GM13976 (cell line): ENCODE measurements at regions not wholly inside any gene's neighbourhood (a gene's known extent, or its start where the extent isn't known, plus 50 kb on each side); places are given as distances from the start of the nearest gene placed in this dataset.
"Not testable (repeated sequence)": the region's sequence is repeated elsewhere in the genome, so short reads cannot be mapped to it uniquely, and the experiment has no call there.

Experiments used
- DNase-seq: peaks from one replicate; pipeline ENCODE4 v3.0.0; 2012; ENCODE audit warnings: low spot score
- in situ Hi-C: fragments of 300-500 bp; cut with MboI; formaldehyde crosslinking; loops from one replicate; pipeline ENCODE4 v1.12.0; 2022; ENCODE audit warnings: low sequenced_read_pairs, mixed read lengths, inconsistent platforms; ENCODE audit not compliant: unreplicated experiment
- TF ChIP-seq, protein P1 (sequence below): IDR thresholded peaks from 2 replicates; pipeline ENCODE4 v1.5.1; 2012; ENCODE audit warnings: borderline replicate concordance, mild to moderate bottlenecking; ENCODE audit not compliant: insufficient read depth; ENCODE audit errors: extremely low read depth, missing control alignments, control extremely low read depth

DNA sequence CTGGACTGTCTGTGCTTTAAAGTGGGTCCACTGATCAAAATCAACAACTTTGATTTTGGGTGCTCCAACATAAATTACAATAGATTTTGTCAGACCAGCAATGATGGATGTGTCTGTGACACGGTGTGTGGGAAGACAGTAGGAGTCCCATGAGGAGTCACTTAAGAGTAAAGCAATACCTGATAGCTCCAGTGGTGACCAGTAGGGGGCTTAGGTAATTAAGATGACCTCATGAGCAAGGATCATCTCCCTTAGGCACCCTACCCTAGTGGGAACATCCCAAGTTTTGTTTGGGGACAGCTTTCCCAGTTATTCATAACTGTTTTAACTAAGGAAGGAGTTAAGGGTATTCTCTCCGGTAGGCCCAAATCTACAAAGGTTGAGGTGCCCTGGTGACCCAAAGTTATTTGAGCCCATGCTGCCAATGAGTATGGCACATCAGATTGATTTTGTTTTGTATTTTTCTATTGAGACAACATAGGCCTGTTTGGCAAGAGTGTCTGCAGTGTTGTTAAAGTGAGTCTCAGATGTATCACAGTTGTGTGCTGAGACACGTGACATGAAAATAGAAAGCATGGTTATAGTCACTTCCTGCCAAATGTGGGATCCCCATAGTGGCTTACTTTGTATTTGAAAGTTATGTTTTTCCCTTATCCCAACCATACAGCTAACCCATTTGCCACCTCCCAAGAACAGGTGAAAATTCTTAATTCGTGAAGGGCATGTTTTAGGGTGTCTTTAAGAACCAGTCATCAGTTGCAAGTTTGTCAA is 1337.6 kb upstream of the SLC39A10 start:
- DNase-seq = no peak
- in situ Hi-C loops = no loop called here

DNA sequence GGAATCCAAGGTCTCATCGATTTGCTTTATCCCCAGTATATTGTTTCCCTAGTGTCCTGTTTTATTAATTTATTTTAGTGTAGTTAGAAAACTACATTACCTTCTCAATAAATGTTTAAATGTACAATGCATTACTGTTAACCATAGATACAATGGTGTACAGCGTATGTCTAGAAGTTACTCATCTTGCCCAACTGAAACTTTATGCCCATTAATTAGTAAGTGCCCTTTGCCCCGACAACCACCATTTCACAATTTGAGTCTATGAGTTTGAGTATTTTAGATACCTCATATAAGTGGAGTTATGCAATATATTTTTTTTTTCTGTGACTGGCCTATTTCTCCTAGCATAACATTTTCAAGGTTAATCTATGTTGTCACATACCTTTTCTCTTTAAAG is 1343.0 kb upstream of the SLC39A10 start:
- TF ChIP-seq, protein P1, sequence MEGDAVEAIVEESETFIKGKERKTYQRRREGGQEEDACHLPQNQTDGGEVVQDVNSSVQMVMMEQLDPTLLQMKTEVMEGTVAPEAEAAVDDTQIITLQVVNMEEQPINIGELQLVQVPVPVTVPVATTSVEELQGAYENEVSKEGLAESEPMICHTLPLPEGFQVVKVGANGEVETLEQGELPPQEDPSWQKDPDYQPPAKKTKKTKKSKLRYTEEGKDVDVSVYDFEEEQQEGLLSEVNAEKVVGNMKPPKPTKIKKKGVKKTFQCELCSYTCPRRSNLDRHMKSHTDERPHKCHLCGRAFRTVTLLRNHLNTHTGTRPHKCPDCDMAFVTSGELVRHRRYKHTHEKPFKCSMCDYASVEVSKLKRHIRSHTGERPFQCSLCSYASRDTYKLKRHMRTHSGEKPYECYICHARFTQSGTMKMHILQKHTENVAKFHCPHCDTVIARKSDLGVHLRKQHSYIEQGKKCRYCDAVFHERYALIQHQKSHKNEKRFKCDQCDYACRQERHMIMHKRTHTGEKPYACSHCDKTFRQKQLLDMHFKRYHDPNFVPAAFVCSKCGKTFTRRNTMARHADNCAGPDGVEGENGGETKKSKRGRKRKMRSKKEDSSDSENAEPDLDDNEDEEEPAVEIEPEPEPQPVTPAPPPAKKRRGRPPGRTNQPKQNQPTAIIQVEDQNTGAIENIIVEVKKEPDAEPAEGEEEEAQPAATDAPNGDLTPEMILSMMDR = no peak
- in situ Hi-C loops = no loop called here
- no peak for DNase-seq

More for the DNA sequence above, 1337.6 kb upstream of the SLC39A10 start:
- TF ChIP-seq, protein P1 = peak; percentile 7

DNA sequence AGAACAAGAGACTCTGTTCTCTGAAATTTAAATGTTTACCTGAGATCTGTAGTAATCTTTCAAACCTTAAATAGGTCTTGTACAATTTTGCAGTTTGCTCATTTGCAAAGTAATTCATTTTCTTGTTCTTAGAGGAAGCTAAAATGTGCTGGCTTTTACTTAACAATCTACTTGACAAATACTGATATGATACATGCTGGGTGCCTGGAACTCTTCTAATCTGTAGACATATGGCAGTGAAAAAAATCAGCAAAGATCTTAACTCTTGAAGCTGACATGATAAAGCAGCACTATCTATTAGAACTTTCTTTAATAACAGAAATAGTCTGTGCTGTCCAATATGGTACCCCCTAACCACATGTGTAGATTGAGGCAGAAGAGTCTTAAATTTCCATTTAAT is 1352.8 kb upstream of the SLC39A10 start:
- no peak for DNase-seq
- TF ChIP-seq, protein P1 = no peak
- in situ Hi-C loops = no loop called here

DNA sequence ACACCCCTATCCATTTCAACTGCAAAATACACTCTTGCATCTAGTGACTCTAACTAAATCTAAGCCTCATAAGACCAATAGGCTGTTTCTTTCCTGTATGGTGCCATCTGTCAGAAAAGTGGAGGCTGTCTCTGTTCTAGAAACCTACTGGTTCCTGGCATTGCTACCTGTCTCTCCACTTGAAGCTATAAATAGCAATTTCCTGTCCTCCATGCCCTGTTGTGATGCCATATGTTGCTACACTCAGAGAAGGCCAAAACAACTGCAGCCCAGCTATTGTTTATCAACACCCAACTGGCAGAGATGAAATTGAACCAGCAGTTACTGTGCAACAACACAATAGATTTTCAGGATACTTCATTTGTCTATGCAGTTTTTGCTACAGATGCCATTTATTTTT is 1355.1 kb upstream of the SLC39A10 start:
- in situ Hi-C loops = no loop called here
- TF ChIP-seq, protein P1 = no peak
- DNase-seq = no peak

DNA sequence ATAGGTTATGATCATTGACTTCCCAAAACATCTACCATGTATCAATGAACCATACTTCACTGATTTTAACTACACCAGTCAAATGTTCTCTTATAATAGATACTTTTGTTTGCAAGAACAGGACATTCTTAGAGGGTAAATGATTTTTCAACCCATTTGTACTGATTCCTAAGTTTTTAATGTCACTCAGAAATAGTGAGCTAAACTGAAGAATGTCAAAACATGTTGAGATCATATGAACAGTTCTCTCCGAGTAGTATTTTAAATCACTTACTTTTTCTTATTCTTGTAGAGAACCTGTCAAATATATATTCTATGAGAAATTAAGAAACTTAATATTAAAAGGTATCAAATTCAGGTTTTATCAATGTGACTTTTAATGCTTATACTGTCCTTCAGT is 1362.9 kb upstream of the SLC39A10 start:
- no peak for DNase-seq
- in situ Hi-C loops = no loop called here
- TF ChIP-seq, protein P1 = no peak

DNA sequence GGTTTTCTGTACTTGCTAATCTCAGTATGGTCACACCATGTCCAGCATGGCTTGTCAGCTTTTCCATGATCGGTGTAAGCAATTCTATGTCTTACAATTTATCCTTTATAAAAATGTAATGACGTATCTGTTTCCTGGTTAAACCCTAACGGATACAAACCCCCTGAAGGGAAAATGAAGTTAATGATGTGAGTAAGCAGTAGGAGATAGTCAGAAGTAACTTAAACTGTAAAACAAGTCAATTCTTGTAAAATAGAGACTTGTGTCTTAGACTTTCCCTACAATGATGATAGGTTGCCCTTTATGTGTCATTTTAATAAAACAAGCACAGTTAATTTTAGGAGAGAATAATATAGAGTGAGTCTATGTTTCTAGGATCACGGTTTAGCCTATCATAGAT is 1365.9 kb upstream of the SLC39A10 start:
- TF ChIP-seq, protein P1 = no peak
- DNase-seq = no peak
- in situ Hi-C loops = no loop called here

DNA sequence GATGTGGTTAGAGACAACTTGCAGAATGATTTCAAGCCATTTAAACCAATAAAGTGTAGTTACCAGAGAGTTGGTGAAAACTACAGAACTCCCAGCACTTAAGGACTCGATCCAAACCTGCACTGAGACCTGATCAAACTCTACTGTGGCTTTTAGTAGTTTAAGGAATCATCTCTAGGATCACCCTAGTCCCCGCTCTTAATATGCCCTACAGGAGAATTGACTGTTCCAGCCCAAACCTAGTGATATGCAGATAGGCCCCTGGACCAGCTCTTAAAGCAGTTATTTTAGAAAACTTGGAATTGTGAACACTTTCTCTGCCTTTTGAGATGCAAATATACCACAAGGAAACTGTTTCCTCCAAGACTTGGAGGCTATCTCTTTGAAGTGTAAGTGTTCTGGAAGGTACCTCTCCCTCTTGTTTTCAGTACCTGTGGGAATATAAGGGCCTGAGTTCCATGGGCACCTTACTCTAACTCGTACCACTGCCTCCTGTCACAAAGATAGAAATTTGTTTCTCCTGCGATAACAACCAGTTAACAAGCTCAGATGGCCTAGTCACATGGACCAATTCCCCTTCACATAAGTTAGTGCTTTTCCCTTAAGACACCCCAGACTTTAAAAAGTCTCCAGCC is 1367.2 kb upstream of the SLC39A10 start:
- DNase-seq = no peak
- TF ChIP-seq, protein P1 = no peak
- in situ Hi-C loops = no loop called here

DNA sequence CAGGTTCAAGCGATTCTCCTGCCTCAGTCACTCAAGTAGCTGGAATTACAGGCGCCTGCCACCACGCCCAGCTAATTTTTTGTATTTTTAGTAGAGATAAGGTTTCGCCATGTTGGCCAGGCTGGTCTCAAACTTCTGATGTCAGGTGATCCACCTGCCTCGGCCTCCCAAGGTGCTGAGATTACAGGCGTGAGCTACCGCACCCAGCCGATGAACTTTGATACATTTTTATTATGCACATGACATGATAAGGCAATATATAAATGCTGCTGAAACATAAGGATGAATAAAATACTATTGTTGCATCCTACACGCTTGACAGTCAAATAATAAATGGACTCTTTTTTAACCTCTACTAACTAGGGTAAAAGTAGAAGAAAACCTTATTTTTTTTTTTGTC is 1380.4 kb upstream of the SLC39A10 start:
- in situ Hi-C loops, DNase-seq: not testable (repeated sequence)
